ENCODE measurements at regions not wholly inside any gene's neighbourhood (a gene's known extent, or its start where the extent isn't known, plus 50 kb on each side); places are given as distances from the start of the nearest gene placed in this dataset.

DNA sequence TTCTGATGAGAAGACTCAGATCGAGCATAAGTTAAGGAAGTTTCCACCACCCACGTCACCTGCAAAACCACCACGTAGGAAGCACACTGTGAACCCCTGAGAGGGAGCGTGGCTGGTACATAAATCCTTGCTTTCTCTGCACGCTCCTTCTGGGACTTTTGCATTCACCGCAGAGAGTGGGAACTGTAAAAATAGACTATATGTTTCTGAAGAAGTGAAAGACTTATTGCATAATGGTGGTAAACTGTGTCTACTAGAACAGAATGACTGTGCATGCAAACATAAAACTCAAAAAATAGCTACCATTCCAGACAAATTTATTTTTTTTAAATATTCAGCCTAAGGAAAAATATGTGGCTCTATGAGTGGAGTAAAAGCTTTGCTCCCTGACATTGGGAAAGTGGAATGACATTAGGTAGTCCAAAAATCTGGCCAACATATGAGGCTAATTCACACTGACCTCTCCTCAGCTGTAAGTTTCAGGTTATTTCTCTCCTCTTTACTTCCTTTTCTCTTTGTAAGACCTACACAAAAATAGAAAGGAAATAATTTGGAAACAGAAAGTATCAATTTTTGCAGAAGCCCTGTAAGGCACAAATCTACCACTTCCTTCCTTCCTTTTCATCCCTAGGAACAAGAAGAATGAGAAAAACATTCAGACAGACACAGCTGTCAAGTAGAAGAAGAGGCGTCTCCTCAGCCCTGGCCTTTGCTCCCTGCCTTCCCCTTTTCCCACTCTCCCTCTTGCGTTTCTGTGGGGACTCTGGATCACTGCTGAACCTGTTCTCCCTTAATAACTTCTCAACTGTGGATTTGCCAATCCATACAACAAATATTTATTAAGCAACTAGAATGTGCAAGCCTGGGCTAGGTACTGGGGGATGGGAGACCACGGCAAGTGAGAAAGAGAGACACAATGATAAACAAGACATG, 264.3 kb upstream of the FOXN3 start:
- TF ChIP-seq, protein P1, sequence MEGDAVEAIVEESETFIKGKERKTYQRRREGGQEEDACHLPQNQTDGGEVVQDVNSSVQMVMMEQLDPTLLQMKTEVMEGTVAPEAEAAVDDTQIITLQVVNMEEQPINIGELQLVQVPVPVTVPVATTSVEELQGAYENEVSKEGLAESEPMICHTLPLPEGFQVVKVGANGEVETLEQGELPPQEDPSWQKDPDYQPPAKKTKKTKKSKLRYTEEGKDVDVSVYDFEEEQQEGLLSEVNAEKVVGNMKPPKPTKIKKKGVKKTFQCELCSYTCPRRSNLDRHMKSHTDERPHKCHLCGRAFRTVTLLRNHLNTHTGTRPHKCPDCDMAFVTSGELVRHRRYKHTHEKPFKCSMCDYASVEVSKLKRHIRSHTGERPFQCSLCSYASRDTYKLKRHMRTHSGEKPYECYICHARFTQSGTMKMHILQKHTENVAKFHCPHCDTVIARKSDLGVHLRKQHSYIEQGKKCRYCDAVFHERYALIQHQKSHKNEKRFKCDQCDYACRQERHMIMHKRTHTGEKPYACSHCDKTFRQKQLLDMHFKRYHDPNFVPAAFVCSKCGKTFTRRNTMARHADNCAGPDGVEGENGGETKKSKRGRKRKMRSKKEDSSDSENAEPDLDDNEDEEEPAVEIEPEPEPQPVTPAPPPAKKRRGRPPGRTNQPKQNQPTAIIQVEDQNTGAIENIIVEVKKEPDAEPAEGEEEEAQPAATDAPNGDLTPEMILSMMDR (IDR thresholded peaks at IDR 0.05; ENCODE audit: low read depth, low read length, poor library complexity, severe bottlenecking), result no peak
- TF ChIP-seq EZH2phosphoT487 (IDR thresholded peaks at IDR 0.05; ENCODE audit: borderline replicate concordance, low read length), result no peak

Data from DOHH2 (cell line).